Astrocyte (in vitro differentiated cells and primary cell): ENCODE measurements at regions not wholly inside any gene's neighbourhood (a gene's known extent, or its start where the extent isn't known, plus 50 kb on each side); places are given as distances from the start of the nearest gene placed in this dataset.

Experiments used
- DNase-seq: peaks from one replicate; pipeline ENCODE4 v3.0.0-alpha.2; 2010; ENCODE audit warnings: low read depth
- FAIRE-seq: peaks from 2 replicates; lab custom pipeline; 2011; peaks lifted over from hg19 to GRCh38; lab: Jason Lieb, UNC
- H2AFZ ChIP-seq: 2 replicates; pipeline ENCODE4 v1.6.0; 2012; ENCODE audit warnings: low read depth, low read length, inconsistent platforms
- H3K27ac ChIP-seq: 2 replicates; pipeline ENCODE4 v1.5.1; 2011; ENCODE audit warnings: low read depth, low read length, inconsistent platforms
- H3K27me3 ChIP-seq: 2 replicates; pipeline ENCODE4 v1.6.0; 2011; ENCODE audit warnings: low read length, inconsistent platforms; ENCODE audit not compliant: insufficient read depth
- H3K36me3 ChIP-seq: 2 replicates; pipeline ENCODE4 v1.5.1; 2011; ENCODE audit warnings: low read length, inconsistent platforms; ENCODE audit not compliant: insufficient read depth
- H3K4me1 ChIP-seq: 2 replicates; pipeline ENCODE4 v1.5.1; 2011; ENCODE audit warnings: low read length, inconsistent platforms; ENCODE audit not compliant: insufficient read depth
- H3K4me2 ChIP-seq: 2 replicates; pipeline ENCODE4 v1.6.0; 2012; ENCODE audit warnings: low read length, inconsistent platforms
- H3K4me3 ChIP-seq: 2 replicates; pipeline ENCODE4 v1.5.1; 2011; ENCODE audit warnings: low read depth, mild to moderate bottlenecking, low read length, inconsistent platforms; ENCODE audit not compliant: insufficient read depth
- H3K79me2 ChIP-seq: 2 replicates; pipeline ENCODE4 v1.6.0; 2012; ENCODE audit warnings: mild to moderate bottlenecking, low read length, inconsistent platforms; ENCODE audit not compliant: insufficient read depth
- H3K9ac ChIP-seq: 2 replicates; pipeline ENCODE4 v1.6.0; 2012; ENCODE audit warnings: mild to moderate bottlenecking, low read length, inconsistent platforms
- H3K9me3 ChIP-seq: 2 replicates; pipeline ENCODE4 v1.5.1; 2012; ENCODE audit warnings: low read depth, mild to moderate bottlenecking, low read length, inconsistent platforms; ENCODE audit not compliant: insufficient read depth
- H4K20me1 ChIP-seq: 2 replicates; pipeline ENCODE4 v1.6.0; 2012; ENCODE audit warnings: low read length, inconsistent platforms; ENCODE audit not compliant: insufficient read depth
- H3K27ac Mint-ChIP-seq: one replicate; pipeline ENCODE4 v1.8.0; 2021; ENCODE audit warnings: mild to moderate bottlenecking, mixed read lengths; ENCODE audit not compliant: unreplicated experiment
- H3K27me3 Mint-ChIP-seq: one replicate; pipeline ENCODE4 v1.8.0; 2021; ENCODE audit warnings: low read depth, mixed read lengths; ENCODE audit not compliant: unreplicated experiment
- H3K36me3 Mint-ChIP-seq: one replicate; pipeline ENCODE4 v1.8.0; 2021; ENCODE audit warnings: low read depth, mixed read lengths; ENCODE audit not compliant: unreplicated experiment
- H3K4me1 Mint-ChIP-seq: one replicate; pipeline ENCODE4 v1.8.0; 2021; ENCODE audit warnings: low read depth, mixed read lengths; ENCODE audit not compliant: unreplicated experiment
- H3K4me3 Mint-ChIP-seq: one replicate; pipeline ENCODE4 v1.8.0; 2021; ENCODE audit warnings: mild to moderate bottlenecking, moderate library complexity, mixed read lengths; ENCODE audit not compliant: unreplicated experiment
- H3K9me3 Mint-ChIP-seq: one replicate; pipeline ENCODE4 v1.8.0; 2021; ENCODE audit warnings: mild to moderate bottlenecking, mixed read lengths; ENCODE audit not compliant: unreplicated experiment
- EZH2 ChIP-seq: IDR thresholded peaks from 2 replicates; pipeline ENCODE4 v1.6.1; 2012; ENCODE audit warnings: mild to moderate bottlenecking, low read length, inconsistent platforms; ENCODE audit not compliant: insufficient read depth
- TF ChIP-seq, protein P1 (sequence below): IDR thresholded peaks from 2 replicates; pipeline ENCODE4 v1.5.1; 2011; ENCODE audit warnings: low read depth, mild to moderate bottlenecking, inconsistent platforms, low read length, moderate library complexity; ENCODE audit not compliant: insufficient read depth

GRCh38 chr11:94708176-94708575, 60.0 kb upstream of the AMOTL1 start:
- H3K9me3 Mint-ChIP-seq: no peaks in the 10 kb centered on the region

DNA sequence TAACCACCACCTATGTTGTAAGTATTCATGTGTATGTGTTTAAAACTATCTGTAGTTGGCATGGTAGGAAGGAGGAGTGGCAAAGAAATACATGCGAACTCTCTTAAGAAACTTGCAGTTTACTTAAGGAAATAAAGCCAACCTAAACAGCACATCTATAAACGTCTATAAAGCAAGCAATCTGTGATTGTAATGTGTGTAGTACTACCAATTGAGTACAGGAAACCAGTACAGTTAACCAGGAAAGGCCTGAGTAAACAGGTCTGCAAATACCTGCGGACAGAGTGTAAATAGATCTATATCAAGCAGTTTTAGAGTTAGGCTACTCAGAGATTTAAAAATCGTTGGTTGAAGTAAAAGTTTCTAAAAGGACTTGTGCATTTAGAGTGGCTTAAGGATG, 59.5 kb upstream of the AMOTL1 start:
- TF ChIP-seq, protein P1, sequence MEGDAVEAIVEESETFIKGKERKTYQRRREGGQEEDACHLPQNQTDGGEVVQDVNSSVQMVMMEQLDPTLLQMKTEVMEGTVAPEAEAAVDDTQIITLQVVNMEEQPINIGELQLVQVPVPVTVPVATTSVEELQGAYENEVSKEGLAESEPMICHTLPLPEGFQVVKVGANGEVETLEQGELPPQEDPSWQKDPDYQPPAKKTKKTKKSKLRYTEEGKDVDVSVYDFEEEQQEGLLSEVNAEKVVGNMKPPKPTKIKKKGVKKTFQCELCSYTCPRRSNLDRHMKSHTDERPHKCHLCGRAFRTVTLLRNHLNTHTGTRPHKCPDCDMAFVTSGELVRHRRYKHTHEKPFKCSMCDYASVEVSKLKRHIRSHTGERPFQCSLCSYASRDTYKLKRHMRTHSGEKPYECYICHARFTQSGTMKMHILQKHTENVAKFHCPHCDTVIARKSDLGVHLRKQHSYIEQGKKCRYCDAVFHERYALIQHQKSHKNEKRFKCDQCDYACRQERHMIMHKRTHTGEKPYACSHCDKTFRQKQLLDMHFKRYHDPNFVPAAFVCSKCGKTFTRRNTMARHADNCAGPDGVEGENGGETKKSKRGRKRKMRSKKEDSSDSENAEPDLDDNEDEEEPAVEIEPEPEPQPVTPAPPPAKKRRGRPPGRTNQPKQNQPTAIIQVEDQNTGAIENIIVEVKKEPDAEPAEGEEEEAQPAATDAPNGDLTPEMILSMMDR: no peak
- no peak for TF ChIP-seq EZH2
- Mint-ChIP-seq H3K9me3 (no peaks in the 10 kb centered on the region), H3K36me3 (no peaks in the 10 kb centered on the region), H3K4me1 (peaks cover 16% of the 10 kb centered on the region), H3K4me3 (no peak overlapping the region), H3K27me3 (no peaks in the 10 kb centered on the region), H3K27ac (no peak overlapping the region)
- no peak overlapping the region for H3K4me3 ChIP-seq
- no peaks in the 10 kb centered on the region for H3K9me3 ChIP-seq
- no peak overlapping the region for H3K27ac ChIP-seq
- H3K27me3 ChIP-seq: no peaks in the 10 kb centered on the region
- H3K9ac ChIP-seq: no peak overlapping the region
- H3K4me2 ChIP-seq: no peak overlapping the region
- H3K79me2 ChIP-seq: no peaks in the 10 kb centered on the region
- H2AFZ ChIP-seq: no peak overlapping the region
- peaks cover 4% of the 10 kb centered on the region for H3K4me1 ChIP-seq
- H4K20me1 ChIP-seq: no peaks in the 10 kb centered on the region
- DNase-seq (no peak), FAIRE-seq (no peak)
- H3K36me3 ChIP-seq: no peaks in the 10 kb centered on the region

More at GRCh38 chr11:94708176-94708575, 60.0 kb upstream of the AMOTL1 start:
- no peaks in the 10 kb centered on the region for H3K27me3 Mint-ChIP-seq
- Histone ChIP-seq H4K20me1 (no peaks in the 10 kb centered on the region), H3K4me1 (peaks cover 4% of the 10 kb centered on the region), H3K4me2 (no peak overlapping the region), H3K79me2 (no peaks in the 10 kb centered on the region), H3K27me3 (no peaks in the 10 kb centered on the region), H3K4me3 (no peak overlapping the region), H3K9ac (no peak overlapping the region), H3K9me3 (no peaks in the 10 kb centered on the region), H3K27ac (no peak overlapping the region), H3K36me3 (no peaks in the 10 kb centered on the region), H2AFZ (no peak overlapping the region)
- FAIRE-seq (no peak), DNase-seq (no peak)
- TF ChIP-seq, protein P1: no peak
- no peak for TF ChIP-seq EZH2
- H3K4me3 Mint-ChIP-seq: no peak overlapping the region
- H3K4me1 Mint-ChIP-seq: peaks cover 16% of the 10 kb centered on the region
- H3K36me3 Mint-ChIP-seq: no peaks in the 10 kb centered on the region
- no peak overlapping the region for H3K27ac Mint-ChIP-seq

GRCh38 chr11:94715225-94715624, 52.9 kb upstream of the AMOTL1 start:
- Histone ChIP-seq H3K79me2 (no peaks in the 10 kb centered on the region), H4K20me1 (no peaks in the 10 kb centered on the region), H2AFZ (no peak overlapping the region), H3K4me1 (no peaks in the 10 kb centered on the region), H3K36me3 (no peaks in the 10 kb centered on the region), H3K9ac (no peak overlapping the region), H3K27me3 (no peaks in the 10 kb centered on the region), H3K4me3 (no peak overlapping the region), H3K27ac (no peak overlapping the region), H3K4me2 (no peak overlapping the region), H3K9me3 (no peaks in the 10 kb centered on the region)
- Mint-ChIP-seq H3K27me3 (no peaks in the 10 kb centered on the region), H3K36me3 (no peaks in the 10 kb centered on the region), H3K4me1 (no peaks in the 10 kb centered on the region), H3K9me3 (no peaks in the 10 kb centered on the region), H3K4me3 (no peak overlapping the region), H3K27ac (no peak overlapping the region)
- DNase-seq (no peak), FAIRE-seq (no peak)
- TF ChIP-seq EZH2: no peak
- TF ChIP-seq, protein P1: no peak
